T-helper 1 cell treated with Interleukin-12 subunit alpha and Interleukin-12 subunit beta and Interleukin-4 antibody, amounts not matched to agents 30 μg/mL and 1 μg/mL, for 36 hours (primary cell): ENCODE measurements at regions not wholly inside any gene's neighbourhood (a gene's known extent, or its start where the extent isn't known, plus 50 kb on each side); places are given as distances from the start of the nearest gene placed in this dataset.
"Not testable (repeated sequence)": the region's sequence is repeated elsewhere in the genome, so short reads cannot be mapped to it uniquely, and the experiment has no call there.

ENCODE experiments used
- H3K27ac Mint-ChIP-seq: one replicate; pipeline ENCODE4 v1.8.0; 2021; ENCODE audit warnings: mild to moderate bottlenecking, mixed read lengths
- H3K27me3 Mint-ChIP-seq: one replicate; pipeline ENCODE4 v1.8.0; 2021; ENCODE audit warnings: low read depth, mixed read lengths
- H3K36me3 Mint-ChIP-seq: one replicate; pipeline ENCODE4 v1.8.0; 2021; ENCODE audit warnings: low read depth, mixed read lengths
- H3K4me1 Mint-ChIP-seq: one replicate; pipeline ENCODE4 v1.8.0; 2021; ENCODE audit warnings: low read depth, mixed read lengths
- H3K4me3 Mint-ChIP-seq: one replicate; pipeline ENCODE4 v1.8.0; 2021; ENCODE audit warnings: mild to moderate bottlenecking, moderate library complexity, mixed read lengths
- H3K9me3 Mint-ChIP-seq: one replicate; pipeline ENCODE4 v1.8.0; 2021; ENCODE audit warnings: mixed read lengths

- H3K4me3 Mint-ChIP-seq: no peak overlapping the region
- H3K9me3 Mint-ChIP-seq: no peaks in the 10 kb centered on the region
- peaks cover 40% of the 10 kb centered on the region for H3K27me3 Mint-ChIP-seq
- H3K27ac Mint-ChIP-seq: no peak overlapping the region
- no peaks in the 10 kb centered on the region for H3K4me1 Mint-ChIP-seq
- H3K36me3 Mint-ChIP-seq: peaks cover 2% of the 10 kb centered on the region
Observed at GRCh38 chr10:114751856-114752255, 69.7 kb upstream of the FHIP2A start.

- H3K27ac Mint-ChIP-seq, H3K4me1 Mint-ChIP-seq, H3K9me3 Mint-ChIP-seq, H3K4me3 Mint-ChIP-seq, H3K36me3 Mint-ChIP-seq: not testable (repeated sequence)
- peaks cover 35% of the 10 kb centered on the region for H3K27me3 Mint-ChIP-seq
Observed at GRCh38 chr10:114752570-114752969, 69.0 kb upstream of the FHIP2A start.

- peaks cover 2% of the 10 kb centered on the region for H3K36me3 Mint-ChIP-seq
- no peak overlapping the region for H3K4me3 Mint-ChIP-seq
- H3K27ac Mint-ChIP-seq: no peak overlapping the region
- no peaks in the 10 kb centered on the region for H3K9me3 Mint-ChIP-seq
- peaks cover 33% of the 10 kb centered on the region for H3K27me3 Mint-ChIP-seq
- no peaks in the 10 kb centered on the region for H3K4me1 Mint-ChIP-seq
Observed at GRCh38 chr10:114753126-114753525, 68.5 kb upstream of the FHIP2A start.

GRCh38 chr10:114754445-114755320 is 66.9 kb upstream of the FHIP2A start:
- H3K4me1 Mint-ChIP-seq: no peaks in the 10 kb centered on the region
- no peaks in the 10 kb centered on the region for H3K9me3 Mint-ChIP-seq
- H3K36me3 Mint-ChIP-seq: peaks cover 2% of the 10 kb centered on the region
- H3K27me3 Mint-ChIP-seq: peaks cover 21% of the 10 kb centered on the region
- no peak overlapping the region for H3K4me3 Mint-ChIP-seq
- no peak overlapping the region for H3K27ac Mint-ChIP-seq

- Mint-ChIP-seq H3K36me3 (peaks cover 2% of the 10 kb centered on the region), H3K27ac (no peak overlapping the region), H3K27me3 (peaks cover 20% of the 10 kb centered on the region), H3K9me3 (no peaks in the 10 kb centered on the region), H3K4me1 (no peaks in the 10 kb centered on the region), H3K4me3 (no peak overlapping the region)
Observed at GRCh38 chr10:114755537-114755936, 66.0 kb upstream of the FHIP2A start.

GRCh38 chr10:114758331-114758730 is 63.2 kb upstream of the FHIP2A start:
- no peak overlapping the region for H3K4me3 Mint-ChIP-seq
- no peaks in the 10 kb centered on the region for H3K9me3 Mint-ChIP-seq
- peaks cover 28% of the 10 kb centered on the region for H3K27me3 Mint-ChIP-seq
- H3K36me3 Mint-ChIP-seq: peaks cover 2% of the 10 kb centered on the region
- no peak overlapping the region for H3K27ac Mint-ChIP-seq
- no peaks in the 10 kb centered on the region for H3K4me1 Mint-ChIP-seq

- no peak overlapping the region for H3K4me3 Mint-ChIP-seq
- no peak overlapping the region for H3K27ac Mint-ChIP-seq
- peaks cover 37% of the 10 kb centered on the region for H3K27me3 Mint-ChIP-seq
- peaks cover 2% of the 10 kb centered on the region for H3K36me3 Mint-ChIP-seq
- H3K4me1 Mint-ChIP-seq: no peaks in the 10 kb centered on the region
- H3K9me3 Mint-ChIP-seq: no peaks in the 10 kb centered on the region
Observed at GRCh38 chr10:114761205-114762193, 60.1 kb upstream of the FHIP2A start.

- H3K4me3 Mint-ChIP-seq: no peak overlapping the region
- H3K36me3 Mint-ChIP-seq: peaks cover 4% of the 10 kb centered on the region
- H3K27ac Mint-ChIP-seq: no peak overlapping the region
- H3K9me3 Mint-ChIP-seq: no peaks in the 10 kb centered on the region
- peaks cover 48% of the 10 kb centered on the region for H3K27me3 Mint-ChIP-seq
- peaks cover 6% of the 10 kb centered on the region for H3K4me1 Mint-ChIP-seq
Observed at GRCh38 chr10:114762811-114763210, 58.8 kb upstream of the FHIP2A start.

GRCh38 chr10:114764656-114765055 is 56.9 kb upstream of the FHIP2A start:
- H3K9me3 Mint-ChIP-seq: no peaks in the 10 kb centered on the region
- H3K4me1 Mint-ChIP-seq: peaks cover 6% of the 10 kb centered on the region
- peaks cover 63% of the 10 kb centered on the region for H3K27me3 Mint-ChIP-seq
- H3K36me3 Mint-ChIP-seq: peaks cover 4% of the 10 kb centered on the region
- no peak overlapping the region for H3K4me3 Mint-ChIP-seq
- H3K27ac Mint-ChIP-seq: no peak overlapping the region

- Mint-ChIP-seq H3K27me3 (peaks cover 59% of the 10 kb centered on the region), H3K27ac (no peak overlapping the region), H3K4me1 (peaks cover 10% of the 10 kb centered on the region), H3K36me3 (peaks cover 4% of the 10 kb centered on the region), H3K9me3 (no peaks in the 10 kb centered on the region), H3K4me3 (peak overlapping the region; percentile 70)
Observed at GRCh38 chr10:114766470-114766869, 55.1 kb upstream of the FHIP2A start.

- Mint-ChIP-seq H3K36me3 (peaks cover 4% of the 10 kb centered on the region), H3K27me3 (peaks cover 54% of the 10 kb centered on the region), H3K9me3 (no peaks in the 10 kb centered on the region), H3K4me3 (peak overlapping the region; percentile 60), H3K4me1 (peaks cover 10% of the 10 kb centered on the region), H3K27ac (no peak overlapping the region)
Observed at GRCh38 chr10:114767101-114767985, 54.2 kb upstream of the FHIP2A start.

- peaks cover 2% of the 10 kb centered on the region for H3K36me3 Mint-ChIP-seq
- H3K4me3 Mint-ChIP-seq: peak overlapping the region; percentile 53
- H3K4me1 Mint-ChIP-seq: peaks cover 13% of the 10 kb centered on the region
- no peak overlapping the region for H3K27ac Mint-ChIP-seq
- H3K27me3 Mint-ChIP-seq: peaks cover 56% of the 10 kb centered on the region
- H3K9me3 Mint-ChIP-seq: no peaks in the 10 kb centered on the region
Observed at GRCh38 chr10:114767986-114768821, 53.4 kb upstream of the FHIP2A start.

- Mint-ChIP-seq H3K9me3 (no peaks in the 10 kb centered on the region), H3K36me3 (peaks cover 2% of the 10 kb centered on the region), H3K4me1 (peaks cover 13% of the 10 kb centered on the region), H3K27ac (no peak overlapping the region), H3K4me3 (no peak overlapping the region), H3K27me3 (peaks cover 67% of the 10 kb centered on the region)
Observed at GRCh38 chr10:114770009-114770408, 51.6 kb upstream of the FHIP2A start.
